GM12874 (cell line): ENCODE measurements at regions not wholly inside any gene's neighbourhood (a gene's known extent, or its start where the extent isn't known, plus 50 kb on each side); places are given as distances from the start of the nearest gene placed in this dataset.

Experiments
- CTCF ChIP-seq: IDR thresholded peaks from 2 replicates; pipeline ENCODE4 v1.5.1; 2011; ENCODE audit warnings: low read depth, mild to moderate bottlenecking, control low read depth, low read length, moderate library complexity; ENCODE audit not compliant: insufficient read depth

- no peak for TF ChIP-seq CTCF
These were observed 683.1 kb upstream of the SALL1 start for GRCh38 chr16:51834133-51834532.

DNA sequence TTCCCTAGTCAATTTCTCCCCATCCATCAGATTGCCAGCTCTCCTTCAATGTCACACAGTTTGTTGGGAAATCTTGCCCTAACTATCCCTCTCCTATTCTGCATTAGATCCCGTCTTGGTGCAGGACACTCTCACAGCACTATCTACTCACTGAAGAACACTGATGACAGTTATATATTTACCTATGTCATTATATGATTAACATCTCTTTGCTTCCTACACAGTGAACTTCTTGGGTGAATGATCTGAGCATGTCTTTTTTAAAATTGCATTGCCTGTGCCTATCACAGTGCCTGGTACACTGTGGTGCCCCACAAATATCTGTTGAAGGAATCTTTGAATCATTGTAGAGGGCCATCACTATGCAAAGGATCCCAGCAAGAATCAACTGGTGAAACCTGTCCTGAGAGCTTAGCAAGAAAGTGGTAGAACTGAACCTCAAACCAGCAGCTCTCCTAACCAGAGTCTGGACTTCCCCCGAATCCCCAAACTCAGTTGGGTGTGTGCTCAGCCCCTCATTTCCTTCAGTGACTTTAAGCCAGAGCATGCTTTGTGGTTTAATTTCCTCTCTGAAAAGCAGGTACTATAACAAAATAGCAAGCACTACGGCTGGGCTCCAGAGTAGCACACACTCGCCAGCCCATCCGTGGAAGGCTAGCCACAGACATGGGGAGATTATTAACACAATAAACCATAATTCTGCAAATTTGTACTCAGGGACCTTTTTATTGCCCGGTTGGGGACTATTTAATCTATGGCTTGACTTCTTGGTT lies 680.7 kb upstream of the SALL1 start:
- TF ChIP-seq CTCF, result no peak

- no peak for TF ChIP-seq CTCF
These were observed 674.7 kb upstream of the SALL1 start for GRCh38 chr16:51825779-51826178.

- no peak for TF ChIP-seq CTCF
These were observed 671.4 kb upstream of the SALL1 start for GRCh38 chr16:51822471-51822870.

DNA sequence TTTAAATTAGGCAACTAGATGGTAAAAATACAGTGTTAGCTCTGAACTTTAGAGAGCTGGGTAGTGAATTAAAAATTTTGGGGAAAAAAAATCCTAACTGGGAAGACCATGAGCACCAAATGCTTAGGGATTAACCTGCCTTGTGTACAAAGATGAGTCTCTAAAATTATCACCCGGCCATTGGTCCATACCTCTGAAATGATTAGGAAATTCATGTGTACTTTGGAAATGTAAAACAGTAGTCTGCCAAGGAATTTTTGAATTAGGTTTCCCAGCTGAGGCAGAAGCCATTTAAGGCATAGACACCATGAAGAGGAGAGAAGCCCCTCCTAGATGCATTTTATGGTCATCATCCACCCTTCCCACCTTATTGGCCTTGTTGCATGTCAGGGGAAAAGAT lies 670.5 kb upstream of the SALL1 start:
- no peak for TF ChIP-seq CTCF

GRCh38 chr16:51820176-51820575 lies 669.1 kb upstream of the SALL1 start:
- TF ChIP-seq CTCF, result no peak

DNA sequence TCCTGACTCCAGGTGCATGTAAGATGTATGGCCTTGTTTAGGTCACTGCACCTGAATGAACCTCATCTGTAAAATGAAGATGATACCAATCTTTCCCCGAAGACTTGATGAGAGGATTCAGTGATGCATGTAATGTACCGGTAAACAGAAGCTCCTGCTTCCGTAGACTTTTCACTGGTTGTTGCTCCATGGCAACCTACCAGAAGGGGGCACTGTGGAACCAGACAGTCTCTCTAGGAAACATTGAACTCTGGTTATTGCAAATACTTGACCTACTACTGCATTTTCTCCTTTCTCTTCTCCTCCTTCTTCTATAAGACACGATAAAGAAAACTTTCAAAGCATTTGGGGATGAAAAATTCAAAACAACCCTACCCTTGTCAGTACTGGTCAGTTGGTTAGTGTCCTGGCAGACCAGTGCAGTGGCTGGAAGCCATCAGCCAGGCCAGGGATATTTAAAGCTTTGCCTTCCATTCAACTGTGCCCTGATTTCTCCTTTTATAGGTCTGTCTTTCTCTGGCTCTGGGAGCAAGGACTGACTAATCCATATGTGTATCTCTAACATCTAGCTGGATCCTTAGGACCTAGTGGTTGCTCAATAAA lies 667.4 kb upstream of the SALL1 start:
- TF ChIP-seq CTCF, result peak; percentile 67
